Activated CD8-positive, alpha-beta memory T cell treated with anti-CD3 and anti-CD28 coated beads, Interleukin-2, amount 10 ng/mL, durations not matched to agents 7 days and 5 days (primary cell): ENCODE measurements at regions not wholly inside any gene's neighbourhood (a gene's known extent, or its start where the extent isn't known, plus 50 kb on each side); places are given as distances from the start of the nearest gene placed in this dataset.
"Not testable (repeated sequence)": the region's sequence is repeated elsewhere in the genome, so short reads cannot be mapped to it uniquely, and the experiment has no call there.

Experiments
- ATAC-seq: fragments of 150-1000 bp; cut with Tn5 transposase; one replicate; pipeline ENCODE4 v1.10.0; 2021; ENCODE audit warnings: moderate library complexity
- CTCF ChIA-PET: fragments of 350-600 bp; sonication (Branson Sonifier 250); formaldehyde crosslinking; loops from one replicate; lab custom pipeline; 2021; ENCODE audit warnings: antibody characterized with exemption; lab: Charles Lee
- DNase-seq: peaks from one replicate; pipeline ENCODE4 v3.0.0-alpha.2; 2020
- H3K27ac Mint-ChIP-seq: one replicate; pipeline ENCODE4 v1.8.0; 2021; ENCODE audit warnings: mild to moderate bottlenecking, mixed read lengths
- H3K27me3 Mint-ChIP-seq: one replicate; pipeline ENCODE4 v1.8.0; 2021; ENCODE audit warnings: mixed read lengths
- H3K36me3 Mint-ChIP-seq: one replicate; pipeline ENCODE4 v1.8.0; 2021; ENCODE audit warnings: mild to moderate bottlenecking, mixed read lengths
- H3K4me1 Mint-ChIP-seq: one replicate; pipeline ENCODE4 v1.8.0; 2021; ENCODE audit warnings: mixed read lengths
- H3K4me3 Mint-ChIP-seq: one replicate; pipeline ENCODE4 v1.8.0; 2021; ENCODE audit warnings: mild to moderate bottlenecking, moderate library complexity, mixed read lengths
- H3K9me3 Mint-ChIP-seq: one replicate; pipeline ENCODE4 v1.8.0; 2022; ENCODE audit warnings: low read depth, mixed read lengths

- DNase-seq, H3K4me1 Mint-ChIP-seq, H3K4me3 Mint-ChIP-seq, CTCF ChIA-PET, H3K27ac Mint-ChIP-seq, ATAC-seq, H3K9me3 Mint-ChIP-seq, H3K36me3 Mint-ChIP-seq, H3K27me3 Mint-ChIP-seq: not testable (repeated sequence)
Measured at GRCh38 chr10:125518397-125518796, 164.6 kb downstream of the TEX36 start.

GRCh38 chr10:125515571-125515970, 167.4 kb downstream of the TEX36 start:
- Mint-ChIP-seq H3K4me3 (no peak overlapping the region), H3K27me3 (peaks cover 6% of the 10 kb centered on the region), H3K4me1 (no peaks in the 10 kb centered on the region), H3K36me3 (no peaks in the 10 kb centered on the region), H3K9me3 (no peaks in the 10 kb centered on the region), H3K27ac (no peak overlapping the region)
- DNase-seq = no peak
- CTCF ChIA-PET = no interaction called here
- ATAC-seq = no peak

- no peak for ATAC-seq
Measured at GRCh38 chr10:125514206-125515162, 168.5 kb downstream of the TEX36 start.

GRCh38 chr10:125513429-125514182, 169.4 kb downstream of the TEX36 start:
- Mint-ChIP-seq H3K4me1 (no peaks in the 10 kb centered on the region), H3K36me3 (no peaks in the 10 kb centered on the region), H3K27ac (no peak overlapping the region), H3K27me3 (peaks cover 6% of the 10 kb centered on the region), H3K4me3 (no peak overlapping the region), H3K9me3 (no peaks in the 10 kb centered on the region)
- CTCF ChIA-PET = no interaction called here
- no peak for ATAC-seq
- DNase-seq = no peak

More at GRCh38 chr10:125514206-125515162, 168.5 kb downstream of the TEX36 start:
- H3K4me3 Mint-ChIP-seq = no peak overlapping the region
- no peaks in the 10 kb centered on the region for H3K36me3 Mint-ChIP-seq
- no peak for DNase-seq
- no peaks in the 10 kb centered on the region for H3K4me1 Mint-ChIP-seq
- CTCF ChIA-PET = no interaction called here
- H3K9me3 Mint-ChIP-seq = no peaks in the 10 kb centered on the region
- no peak overlapping the region for H3K27ac Mint-ChIP-seq
- H3K27me3 Mint-ChIP-seq = peaks cover 6% of the 10 kb centered on the region

GRCh38 chr10:125510998-125511397, 172.0 kb downstream of the TEX36 start:
- Mint-ChIP-seq H3K4me3 (no peak overlapping the region), H3K4me1 (no peaks in the 10 kb centered on the region), H3K9me3 (no peaks in the 10 kb centered on the region), H3K27ac (no peak overlapping the region), H3K27me3 (peaks cover 6% of the 10 kb centered on the region), H3K36me3 (no peaks in the 10 kb centered on the region)
- CTCF ChIA-PET = interaction anchor here (1.5 kb wide), 1 partner anchor 11 kb away, joined by 3 read pairs; no protein-coding TSS in a partner anchor
- ATAC-seq (no peak), DNase-seq (no peak)

- H3K27ac Mint-ChIP-seq = no peak overlapping the region
- DNase-seq (no peak), ATAC-seq (no peak)
- no peaks in the 10 kb centered on the region for H3K9me3 Mint-ChIP-seq
- no peaks in the 10 kb centered on the region for H3K36me3 Mint-ChIP-seq
- CTCF ChIA-PET = no interaction called here
- no peak overlapping the region for H3K4me3 Mint-ChIP-seq
- H3K27me3 Mint-ChIP-seq = no peaks in the 10 kb centered on the region
- no peaks in the 10 kb centered on the region for H3K4me1 Mint-ChIP-seq
Measured at GRCh38 chr10:125505648-125506047, 177.3 kb downstream of the TEX36 start.

- no peak for DNase-seq
- no peak for ATAC-seq
- Mint-ChIP-seq H3K36me3 (no peaks in the 10 kb centered on the region), H3K27me3 (no peaks in the 10 kb centered on the region), H3K9me3 (no peaks in the 10 kb centered on the region), H3K4me1 (no peaks in the 10 kb centered on the region), H3K27ac (no peak overlapping the region), H3K4me3 (no peak overlapping the region)
- CTCF ChIA-PET = no interaction called here
Measured at GRCh38 chr10:125502276-125502675, 180.7 kb downstream of the TEX36 start.

GRCh38 chr10:125495386-125495785, 187.6 kb downstream of the TEX36 start:
- no peak for DNase-seq
- Mint-ChIP-seq H3K9me3 (no peaks in the 10 kb centered on the region), H3K27me3 (no peaks in the 10 kb centered on the region), H3K4me3 (no peak overlapping the region), H3K27ac (no peak overlapping the region), H3K4me1 (no peaks in the 10 kb centered on the region), H3K36me3 (no peaks in the 10 kb centered on the region)
- CTCF ChIA-PET = no interaction called here
- ATAC-seq = no peak

- ATAC-seq = no peak
- Mint-ChIP-seq H3K27ac (no peak overlapping the region), H3K27me3 (no peaks in the 10 kb centered on the region), H3K36me3 (no peaks in the 10 kb centered on the region), H3K9me3 (no peaks in the 10 kb centered on the region), H3K4me1 (no peaks in the 10 kb centered on the region), H3K4me3 (no peak overlapping the region)
- CTCF ChIA-PET = no interaction called here
- no peak for DNase-seq
Measured at GRCh38 chr10:125494651-125495239, 188.2 kb downstream of the TEX36 start.

- Mint-ChIP-seq H3K36me3 (no peaks in the 10 kb centered on the region), H3K9me3 (no peaks in the 10 kb centered on the region), H3K27ac (no peak overlapping the region), H3K4me1 (no peaks in the 10 kb centered on the region), H3K27me3 (peaks cover 2% of the 10 kb centered on the region), H3K4me3 (no peak overlapping the region)
- CTCF ChIA-PET = no interaction called here
- ATAC-seq = no peak
- no peak for DNase-seq
Measured at GRCh38 chr10:125491381-125491780, 191.6 kb downstream of the TEX36 start.

GRCh38 chr10:125489731-125490130, 193.2 kb downstream of the TEX36 start:
- Mint-ChIP-seq H3K4me3 (no peak overlapping the region), H3K9me3 (no peaks in the 10 kb centered on the region), H3K27me3 (peaks cover 2% of the 10 kb centered on the region), H3K27ac (no peak overlapping the region), H3K36me3 (no peaks in the 10 kb centered on the region), H3K4me1 (no peaks in the 10 kb centered on the region)
- CTCF ChIA-PET = no interaction called here
- ATAC-seq = no peak
- DNase-seq = no peak

GRCh38 chr10:125485665-125486064, 197.3 kb downstream of the TEX36 start:
- Mint-ChIP-seq H3K27ac (no peak overlapping the region), H3K4me3 (no peak overlapping the region), H3K9me3 (no peaks in the 10 kb centered on the region), H3K4me1 (no peaks in the 10 kb centered on the region), H3K27me3 (peaks cover 2% of the 10 kb centered on the region), H3K36me3 (no peaks in the 10 kb centered on the region)
- ATAC-seq (no peak), DNase-seq (no peak)
- CTCF ChIA-PET = no interaction called here

GRCh38 chr10:125484035-125484732, 198.8 kb downstream of the TEX36 start:
- Mint-ChIP-seq H3K27me3 (peaks cover 7% of the 10 kb centered on the region), H3K27ac (no peak overlapping the region), H3K4me3 (no peak overlapping the region), H3K36me3 (no peaks in the 10 kb centered on the region), H3K4me1 (no peaks in the 10 kb centered on the region), H3K9me3 (no peaks in the 10 kb centered on the region)
- DNase-seq = no peak
- ATAC-seq = no peak
- CTCF ChIA-PET = no interaction called here
